Activated gamma-delta T cell treated with Interleukin-2 at 50 U/mL for 16 hours (primary cell): ENCODE measurements at regions not wholly inside any gene's neighbourhood (a gene's known extent, or its start where the extent isn't known, plus 50 kb on each side); places are given as distances from the start of the nearest gene placed in this dataset.
"Not testable (repeated sequence)": the region's sequence is repeated elsewhere in the genome, so short reads cannot be mapped to it uniquely, and the experiment has no call there.

ENCODE experiments used
- DNase-seq: peaks from one replicate; pipeline ENCODE4 v3.0.0-alpha.2; 2020

- DNase-seq, result no peak
These were observed 50.6 kb upstream of the C1QTNF9B start for GRCh38 chr13:23947893-23948292.

DNA sequence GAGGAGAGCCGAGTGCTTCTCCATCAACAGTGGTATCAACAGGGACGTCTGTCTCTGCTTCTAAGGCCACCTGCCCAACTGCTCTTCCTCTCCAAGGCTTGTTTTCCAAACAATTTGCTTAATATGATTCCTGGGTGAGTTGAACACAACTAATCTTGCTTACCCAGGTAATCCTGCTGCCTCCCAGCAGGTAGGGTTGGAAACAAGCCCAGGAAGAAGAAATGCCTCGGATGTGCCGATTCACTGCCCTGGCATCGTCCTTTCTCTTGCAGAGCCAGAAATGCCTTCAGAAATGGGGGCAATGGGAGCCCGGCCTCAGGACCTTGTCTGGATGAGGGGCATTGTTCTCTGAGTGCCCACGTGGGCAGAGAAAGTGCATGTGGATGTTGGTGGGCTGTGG lies 51.9 kb upstream of the C1QTNF9B start:
- DNase-seq, result no peak

- no peak for DNase-seq
These were observed 52.4 kb upstream of the C1QTNF9B start for GRCh38 chr13:23949736-23950135.

DNA sequence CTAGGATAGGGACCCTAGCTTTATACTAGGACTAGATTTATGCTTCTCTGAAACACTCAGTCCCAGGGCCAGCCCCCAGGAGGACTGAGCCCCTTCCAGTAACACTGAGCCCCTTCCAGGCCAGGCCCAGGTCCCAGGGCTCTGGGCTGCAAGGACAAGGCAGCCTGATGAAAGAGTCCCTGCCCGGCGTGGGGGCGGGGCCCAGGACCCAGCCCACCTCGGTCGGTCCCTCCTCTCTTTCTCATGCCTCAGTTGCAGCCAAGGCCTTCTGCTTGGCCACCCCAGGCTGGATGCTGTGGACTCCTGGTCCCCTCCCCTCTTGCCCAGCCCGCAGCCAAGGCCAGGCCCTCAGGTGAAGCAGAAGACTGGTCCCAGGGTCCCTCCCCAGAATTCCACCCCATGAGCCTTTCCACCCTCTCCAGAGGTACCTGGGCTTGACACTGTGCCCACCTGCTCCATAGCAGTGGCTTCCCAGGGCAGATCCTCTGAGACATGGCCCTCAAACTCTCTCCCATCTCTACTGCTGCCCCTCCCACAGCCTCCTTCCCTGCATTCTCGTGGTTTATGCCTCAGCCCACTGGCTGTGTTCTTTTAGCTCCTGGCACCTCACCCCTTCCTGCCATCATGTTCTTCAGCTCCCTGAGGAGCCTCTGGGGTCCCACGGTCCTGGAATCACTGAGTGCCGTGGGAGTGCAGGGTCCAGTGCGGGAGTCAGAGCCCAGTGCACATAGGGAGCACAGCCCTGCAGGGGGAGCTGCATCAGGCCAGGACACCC lies 53.6 kb upstream of the C1QTNF9B start:
- DNase-seq, result no peak

- no peak for DNase-seq
These were observed 55.5 kb upstream of the C1QTNF9B start for GRCh38 chr13:23952796-23953195.

DNA sequence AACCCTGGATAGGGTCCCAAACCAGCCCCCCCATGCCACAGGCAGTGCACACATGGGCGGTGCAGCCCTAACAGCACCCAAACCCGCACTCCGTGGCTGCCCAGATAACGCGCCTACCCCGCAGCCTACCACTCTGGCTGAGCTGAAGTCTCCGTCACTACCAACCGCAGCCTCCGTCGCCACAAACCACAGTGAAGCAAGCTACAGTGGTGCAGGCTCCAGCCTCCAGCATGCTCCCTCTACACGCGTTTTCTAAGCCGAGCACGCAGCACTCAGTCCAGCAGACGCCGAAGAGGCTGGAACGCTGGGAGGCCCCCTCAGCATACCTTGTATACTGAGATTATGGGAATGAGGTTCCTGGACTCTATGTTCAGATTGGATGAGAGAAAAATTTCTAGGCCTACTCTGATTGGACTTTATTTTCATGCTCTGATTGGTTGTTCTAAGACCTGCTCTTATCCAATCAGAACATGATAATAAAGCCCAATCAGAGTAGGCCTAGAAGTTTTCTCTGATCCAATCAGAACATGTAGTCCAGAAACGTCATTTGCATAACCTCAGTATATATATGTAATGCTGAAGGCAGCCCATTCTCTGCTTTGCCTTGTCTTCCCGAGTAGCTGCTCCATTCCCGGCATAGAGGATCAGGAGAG lies 56.7 kb upstream of the C1QTNF9B start:
- no peak for DNase-seq

- no peak for DNase-seq
These were observed 57.8 kb upstream of the C1QTNF9B start for GRCh38 chr13:23955064-23955463.

DNA sequence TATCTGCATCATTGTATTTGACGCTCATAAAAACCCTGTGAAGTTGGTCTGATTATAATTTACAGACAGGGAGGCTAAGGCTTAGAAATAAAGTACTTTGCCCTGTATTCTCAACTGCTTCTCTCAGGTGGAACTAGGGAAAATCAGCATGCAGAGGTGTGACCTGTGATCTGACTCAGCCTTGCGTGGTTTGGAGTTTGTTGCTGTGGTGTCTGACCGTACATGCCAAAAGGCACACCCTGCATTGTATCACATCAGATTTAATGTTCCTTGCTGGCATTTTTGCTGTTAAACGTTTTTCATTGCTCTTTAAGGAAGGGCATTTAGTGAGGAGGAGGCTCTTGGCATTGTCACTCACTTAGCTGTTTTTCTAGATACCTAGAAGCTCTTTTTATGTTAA lies 58.8 kb upstream of the C1QTNF9B start:
- no peak for DNase-seq

- no peak for DNase-seq
These were observed 60.7 kb upstream of the C1QTNF9B start for GRCh38 chr13:23957981-23958380.

DNA sequence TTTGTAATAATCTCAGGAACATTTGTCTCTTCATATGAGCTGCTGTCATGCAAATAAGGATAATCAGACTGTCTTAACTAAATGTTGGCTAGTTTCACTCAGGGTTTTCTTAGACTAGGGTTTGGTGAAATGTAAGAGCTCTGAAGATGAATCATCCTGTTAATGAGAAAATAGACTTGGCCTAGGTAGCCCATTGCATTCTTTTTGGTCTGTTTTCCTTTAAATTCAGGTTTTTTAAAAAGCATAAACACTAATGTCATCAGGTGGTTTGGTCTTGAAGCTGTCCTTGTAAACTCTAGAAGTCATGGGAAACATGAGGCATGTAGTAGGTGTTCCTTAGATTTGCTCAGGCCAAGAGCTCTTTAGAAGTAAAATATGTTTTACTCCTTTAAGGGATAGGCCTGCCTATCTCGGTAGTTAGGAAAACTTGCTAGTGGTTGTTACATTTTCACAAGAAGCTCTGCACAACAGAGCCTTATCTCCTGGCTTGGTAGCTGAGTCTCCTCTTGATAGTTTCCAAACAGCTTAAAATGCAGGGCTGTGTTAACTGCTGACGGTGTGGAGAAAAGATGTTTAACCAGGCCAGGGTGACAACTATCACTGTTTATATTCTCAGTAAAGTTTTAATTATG lies 62.0 kb upstream of the C1QTNF9B start:
- no peak for DNase-seq

- DNase-seq, result no peak
These were observed 63.4 kb upstream of the C1QTNF9B start for GRCh38 chr13:23960566-23961156.

DNA sequence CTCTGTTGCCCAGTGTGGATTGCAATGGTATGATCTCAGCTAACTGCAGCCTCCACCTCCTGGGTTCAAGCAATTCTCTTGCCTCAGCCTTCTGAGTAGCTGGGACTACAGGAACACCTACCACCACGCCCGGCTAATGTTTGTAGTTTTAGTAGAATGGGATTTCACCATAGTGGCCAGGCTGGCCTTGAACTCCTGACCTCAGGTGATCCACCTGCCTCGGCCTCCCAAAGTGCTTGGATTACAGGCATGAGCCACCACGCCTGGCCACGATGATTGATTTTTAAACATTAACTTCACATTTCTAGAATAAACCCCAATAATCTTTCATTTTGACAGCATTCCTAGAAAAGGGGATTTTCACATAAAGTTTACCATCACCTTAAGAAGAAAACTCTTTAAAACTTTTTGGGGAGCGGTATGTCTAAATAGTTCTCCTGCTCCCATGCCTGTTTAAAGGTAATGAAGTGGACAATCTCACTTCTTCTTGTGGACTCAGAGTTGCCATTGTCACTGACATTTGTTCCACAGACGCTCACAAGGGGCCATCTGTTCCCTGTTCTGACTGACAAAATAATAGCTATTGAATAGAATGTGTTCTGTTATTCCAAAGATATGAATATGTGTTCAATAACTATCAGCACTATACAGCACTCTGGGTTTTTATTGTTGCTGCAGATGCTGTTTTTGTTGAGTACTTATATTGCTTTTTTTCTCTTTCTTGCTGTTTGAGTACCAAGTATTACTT lies 66.1 kb upstream of the C1QTNF9B start:
- no peak for DNase-seq

DNA sequence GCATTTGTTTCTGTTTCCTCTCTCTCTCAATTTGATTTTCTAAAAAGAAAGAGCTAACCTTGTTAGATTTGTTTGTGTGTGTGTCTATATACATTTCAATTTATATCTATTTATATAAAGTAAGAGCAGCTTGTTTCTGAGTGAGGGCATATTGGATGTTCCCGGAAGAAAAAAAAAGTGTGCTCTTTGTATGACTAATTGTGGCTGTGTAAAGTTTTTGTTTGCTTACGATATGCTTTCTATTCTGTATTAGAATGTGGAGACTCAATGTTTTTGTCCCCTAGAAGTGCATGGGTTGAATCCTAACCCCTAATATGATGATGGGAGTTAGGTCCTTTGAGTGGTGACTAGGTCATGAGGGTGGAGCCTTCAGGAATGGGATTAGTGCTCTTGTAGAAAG lies 66.6 kb upstream of the C1QTNF9B start:
- DNase-seq, result no peak

DNA sequence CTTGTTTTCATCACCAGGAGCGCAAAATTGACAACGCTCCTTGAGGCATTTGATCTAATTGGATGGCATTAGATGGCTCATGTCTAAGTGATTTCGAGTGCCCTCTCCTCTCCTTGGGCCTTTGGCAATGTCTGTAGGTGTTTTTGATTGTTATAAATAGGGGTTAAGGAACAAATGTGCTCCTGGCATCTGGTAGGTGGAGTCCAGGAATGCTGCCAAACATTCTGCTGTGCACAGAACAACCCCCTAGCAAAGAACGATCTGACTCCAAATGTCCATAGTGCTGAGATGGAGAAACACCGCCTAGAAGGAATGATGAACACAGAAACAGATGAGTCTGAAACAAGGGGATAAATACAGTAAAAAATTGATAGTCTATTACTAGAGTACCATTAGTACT lies 68.0 kb upstream of the C1QTNF9B start:
- DNase-seq, result no peak

GRCh38 chr13:23966221-23966690 lies 69.0 kb upstream of the C1QTNF9B start:
- DNase-seq, result no peak

DNA sequence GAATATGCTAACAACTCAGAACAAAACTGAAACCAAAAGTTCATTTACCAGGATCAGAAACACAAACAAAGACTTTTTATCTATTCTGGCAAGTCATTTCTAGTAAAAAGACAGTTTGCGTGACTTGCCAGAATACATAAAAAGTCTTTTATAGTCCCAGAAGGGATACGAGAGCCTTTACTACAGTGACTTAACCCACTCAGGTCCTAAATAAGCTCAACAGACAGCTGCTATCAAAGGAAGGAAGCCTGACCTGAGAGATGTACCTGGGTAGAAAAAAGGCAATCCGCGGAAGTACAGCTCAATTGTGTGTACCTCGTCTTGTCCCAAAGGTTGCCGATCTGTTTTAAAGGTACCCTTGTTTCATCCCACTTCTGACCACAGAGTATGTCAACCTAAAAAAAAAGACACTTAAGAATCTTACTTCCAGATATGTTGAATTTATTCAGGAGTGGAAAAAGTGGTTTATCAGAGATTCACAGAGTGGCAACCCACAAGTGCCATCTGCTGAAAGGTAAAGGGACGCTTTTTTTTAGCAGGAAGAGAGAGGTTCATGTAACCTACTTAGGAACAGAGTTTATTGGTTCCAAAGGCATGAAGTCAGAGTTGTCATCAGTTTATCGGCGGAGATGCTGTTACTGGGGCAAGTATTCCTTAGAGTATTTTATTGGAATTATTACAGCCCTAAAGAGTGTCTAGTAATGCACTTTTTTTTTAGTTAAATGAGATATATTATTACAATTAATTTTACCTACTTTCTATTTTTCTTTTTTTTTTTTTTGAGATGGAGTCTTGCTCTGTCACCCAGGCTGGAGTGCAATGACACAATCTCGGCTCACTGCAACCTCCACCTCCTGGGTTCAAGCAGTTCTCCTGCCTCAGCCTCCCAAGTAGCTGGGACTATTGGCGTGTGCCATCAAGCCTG lies 69.7 kb upstream of the C1QTNF9B start:
- DNase-seq, result no peak

- not testable (repeated sequence) for DNase-seq
These were observed 70.5 kb upstream of the C1QTNF9B start for GRCh38 chr13:23967792-23968191.

DNA sequence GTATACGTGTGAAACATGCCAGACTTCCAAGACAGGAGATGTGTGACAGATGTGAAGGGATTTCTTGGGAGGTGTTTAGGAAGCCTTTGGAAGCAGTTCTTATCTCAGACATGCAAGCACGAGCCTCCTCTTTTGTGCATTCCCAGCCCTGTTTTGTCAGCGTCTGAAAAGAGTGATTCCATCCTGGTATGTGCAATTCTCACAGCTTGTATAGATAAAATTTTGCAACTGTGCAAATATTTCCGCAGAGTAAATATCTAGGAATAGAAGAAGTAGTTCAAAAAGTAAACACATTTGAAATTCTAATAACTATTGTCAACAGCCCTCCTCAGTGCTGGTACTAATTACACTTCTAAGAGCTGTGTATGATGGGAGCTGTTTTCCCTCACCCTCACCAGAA lies 72.3 kb upstream of the C1QTNF9B start:
- no peak for DNase-seq

GRCh38 chr13:23979361-23980159 lies 82.3 kb upstream of the C1QTNF9B start:
- DNase-seq, result peak; percentile 24

DNA sequence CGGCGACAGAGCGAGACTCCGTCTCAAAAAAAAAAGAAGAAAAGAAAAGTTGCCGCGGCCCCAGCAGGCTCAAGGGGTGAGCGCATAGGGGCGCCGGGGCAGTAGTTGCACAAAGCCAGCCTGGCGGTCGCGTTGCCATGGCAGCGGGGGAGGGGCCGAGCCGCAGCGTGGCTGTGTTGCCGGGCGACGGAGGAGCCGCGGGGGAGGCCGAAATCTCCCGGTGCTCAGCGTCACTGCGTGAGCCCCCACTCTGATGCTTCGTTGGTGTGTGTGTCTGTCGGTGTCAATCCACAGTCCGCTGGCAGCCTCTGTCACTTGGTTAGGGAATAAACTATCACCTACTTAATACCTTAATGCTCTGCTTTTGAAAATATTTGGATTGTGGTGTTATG lies 82.9 kb upstream of the C1QTNF9B start:
- peak; percentile 91 for DNase-seq

- no peak for DNase-seq
These were observed 86.4 kb upstream of the C1QTNF9B start for GRCh38 chr13:23983671-23984070.
